ENCODE measurements at regions not wholly inside any gene's neighbourhood (a gene's known extent, or its start where the extent isn't known, plus 50 kb on each side); places are given as distances from the start of the nearest gene placed in this dataset.

GRCh38 chr4:30840571-30840970, 120.4 kb downstream of the PCDH7 start:
- H3K36me3 ChIP-seq, result no peaks in the 10 kb centered on the region
- 47% methylated on average over 3 of the region's 3 CpGs for WGBS
- intact Hi-C loops (cut with DNase I), result no loop called here
- DNase-seq (ENCODE audit: low spot score), result no peak
- no peaks in the 10 kb centered on the region for H3K27me3 ChIP-seq (replicated peaks; ENCODE audit: insufficient read depth)
- no peak overlapping the region for H3K4me3 ChIP-seq
- no peak overlapping the region for H3K27ac ChIP-seq
- no peaks in the 10 kb centered on the region for H3K4me1 ChIP-seq (replicated peaks)
- TF ChIP-seq POLR2AphosphoS5 (IDR thresholded peaks at IDR 0.05) (no peak), POLR2A (IDR thresholded peaks at IDR 0.05) (no peak), CTCF (IDR thresholded peaks at IDR 0.05) (no peak)
- no peaks in the 10 kb centered on the region for H3K9me3 ChIP-seq

GRCh38 chr4:30842142-30842541, 122.0 kb downstream of the PCDH7 start:
- no peaks in the 10 kb centered on the region for H3K36me3 ChIP-seq
- H3K4me1 ChIP-seq (replicated peaks), result no peaks in the 10 kb centered on the region
- intact Hi-C loops (cut with DNase I), result no loop called here
- 98% methylated on average over 1 of the region's 1 CpG for WGBS
- H3K4me3 ChIP-seq, result no peak overlapping the region
- no peak for DNase-seq (ENCODE audit: low spot score)
- no peak for TF ChIP-seq POLR2A (IDR thresholded peaks at IDR 0.05)
- no peak for TF ChIP-seq POLR2AphosphoS5 (IDR thresholded peaks at IDR 0.05)
- no peaks in the 10 kb centered on the region for H3K9me3 ChIP-seq
- H3K27ac ChIP-seq, result no peak overlapping the region
- no peaks in the 10 kb centered on the region for H3K27me3 ChIP-seq (replicated peaks; ENCODE audit: insufficient read depth)

DNA sequence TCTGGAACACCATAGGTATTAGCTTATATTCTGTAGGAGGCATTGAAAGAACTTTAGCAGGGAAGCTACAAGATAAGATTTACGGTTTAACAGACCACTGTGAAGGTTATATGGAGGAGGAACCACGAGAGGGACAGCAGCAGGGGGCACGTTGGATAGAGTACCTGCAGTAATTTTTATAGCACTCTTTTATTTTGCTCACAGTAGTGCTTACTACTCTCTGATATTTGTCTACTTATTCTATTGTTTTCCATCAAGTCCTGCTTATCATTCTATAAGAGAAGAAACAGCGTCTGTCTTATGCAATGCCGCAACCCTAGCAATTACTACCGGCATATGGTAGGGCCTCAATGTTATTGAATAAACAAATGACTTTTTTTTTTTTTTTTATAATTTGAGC, 122.5 kb downstream of the PCDH7 start:
- WGBS, result 85% methylated on average over 6 of the region's 6 CpGs

DNA sequence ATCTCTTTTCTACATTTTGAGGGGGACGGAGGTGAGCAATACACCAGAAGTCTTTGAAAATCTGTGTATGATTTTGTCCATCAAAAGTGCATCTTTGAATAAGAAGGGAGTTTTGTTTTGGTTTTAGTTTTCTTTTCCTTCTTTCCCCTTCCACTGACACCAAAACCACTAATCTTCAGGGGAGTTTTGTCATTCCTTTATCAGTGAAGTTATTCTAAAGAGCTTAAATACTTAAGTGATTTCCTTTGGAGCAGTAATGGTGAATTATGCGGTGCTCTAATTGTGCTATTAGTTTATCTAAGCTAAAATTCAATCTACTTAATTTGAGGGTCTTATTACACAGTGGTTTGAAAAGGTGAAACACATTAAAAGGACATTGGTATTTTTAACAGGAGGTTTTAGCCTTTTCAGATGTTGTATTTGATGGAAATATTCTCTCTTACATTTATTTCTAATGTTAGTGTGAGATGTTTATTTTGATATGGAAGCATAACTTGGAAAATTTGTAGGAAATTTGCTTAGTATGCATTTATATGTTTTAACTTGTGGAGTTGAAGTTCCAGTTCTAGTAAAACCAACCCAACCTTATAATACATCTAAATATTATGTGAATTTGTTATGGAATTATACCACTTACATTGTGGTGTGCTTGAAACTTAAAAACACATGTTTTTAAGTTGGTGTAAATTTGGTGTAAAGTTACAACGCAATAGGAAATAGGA, 124.9 kb downstream of the PCDH7 start:
- intact Hi-C loops (cut with DNase I), result no loop called here
- no peaks in the 10 kb centered on the region for H3K9me3 ChIP-seq
- H3K27me3 ChIP-seq (replicated peaks; ENCODE audit: insufficient read depth), result no peaks in the 10 kb centered on the region
- no peak for TF ChIP-seq CTCF (IDR thresholded peaks at IDR 0.05)
- no peak for TF ChIP-seq POLR2A (IDR thresholded peaks at IDR 0.05)
- no peak for TF ChIP-seq POLR2AphosphoS5 (IDR thresholded peaks at IDR 0.05)
- H3K4me3 ChIP-seq, result no peak overlapping the region
- H3K4me1 ChIP-seq (replicated peaks), result no peaks in the 10 kb centered on the region
- no peak for DNase-seq (ENCODE audit: low spot score)
- 90% methylated on average over 3 of the region's 3 CpGs for WGBS
- no peak overlapping the region for H3K27ac ChIP-seq
- no peaks in the 10 kb centered on the region for H3K36me3 ChIP-seq

More for the DNA sequence above, 122.5 kb downstream of the PCDH7 start:
- H3K4me1 ChIP-seq (replicated peaks), result no peaks in the 10 kb centered on the region
- TF ChIP-seq POLR2AphosphoS5 (IDR thresholded peaks at IDR 0.05), result no peak
- no peak for TF ChIP-seq POLR2A (IDR thresholded peaks at IDR 0.05)
- TF ChIP-seq CTCF (IDR thresholded peaks at IDR 0.05), result no peak
- no peak for DNase-seq (ENCODE audit: low spot score)
- intact Hi-C loops (cut with DNase I), result no loop called here
- H3K9me3 ChIP-seq, result no peaks in the 10 kb centered on the region
- no peak overlapping the region for H3K4me3 ChIP-seq
- H3K27ac ChIP-seq, result no peak overlapping the region
- H3K27me3 ChIP-seq (replicated peaks; ENCODE audit: insufficient read depth), result no peaks in the 10 kb centered on the region
- no peaks in the 10 kb centered on the region for H3K36me3 ChIP-seq

DNA sequence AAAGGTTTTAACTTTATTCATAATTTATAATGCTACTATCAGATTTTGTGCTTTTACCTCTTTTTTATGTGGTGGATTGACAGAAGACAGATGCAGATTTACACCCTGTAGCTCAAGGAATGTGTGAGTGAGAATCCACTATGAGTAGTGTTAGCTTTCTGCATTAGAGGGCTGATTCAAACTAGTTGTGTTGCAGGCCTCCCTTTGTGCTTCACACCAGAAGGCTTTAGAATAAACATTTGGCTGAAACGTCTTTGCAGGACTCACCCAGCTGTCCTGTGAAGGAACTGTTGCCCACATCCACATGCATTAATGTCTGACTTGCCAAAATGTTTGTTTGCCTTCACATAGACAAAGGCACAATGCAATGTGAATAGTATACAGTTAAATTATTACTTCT, 127.0 kb downstream of the PCDH7 start:
- intact Hi-C loops (cut with DNase I), result no loop called here
- Histone ChIP-seq H3K4me1 (replicated peaks) (no peaks in the 10 kb centered on the region), H3K4me3 (no peak overlapping the region), H3K36me3 (no peaks in the 10 kb centered on the region), H3K27ac (no peak overlapping the region), H3K9me3 (no peaks in the 10 kb centered on the region), H3K27me3 (replicated peaks; ENCODE audit: insufficient read depth) (no peaks in the 10 kb centered on the region)
- no peak for DNase-seq (ENCODE audit: low spot score)
- WGBS, result 0% methylated on average over 1 of the region's 1 CpG
- no peak for TF ChIP-seq POLR2A (IDR thresholded peaks at IDR 0.05)
- no peak for TF ChIP-seq CTCF (IDR thresholded peaks at IDR 0.05)
- TF ChIP-seq POLR2AphosphoS5 (IDR thresholded peaks at IDR 0.05), result no peak
